NAMALWA (cell line): ENCODE measurements at regions not wholly inside any gene's neighbourhood (a gene's known extent, or its start where the extent isn't known, plus 50 kb on each side); places are given as distances from the start of the nearest gene placed in this dataset.

Experiments used
- DNase-seq: peaks from one replicate; pipeline ENCODE4 v3.0.0-alpha.2; 2015; ENCODE audit warnings: low spot score

- no peak for DNase-seq
These were observed 210.0 kb downstream of the FOXO1 start for GRCh38 chr13:40456397-40456953.

- DNase-seq = no peak
These were observed 209.4 kb downstream of the FOXO1 start for GRCh38 chr13:40456979-40457553.

DNA sequence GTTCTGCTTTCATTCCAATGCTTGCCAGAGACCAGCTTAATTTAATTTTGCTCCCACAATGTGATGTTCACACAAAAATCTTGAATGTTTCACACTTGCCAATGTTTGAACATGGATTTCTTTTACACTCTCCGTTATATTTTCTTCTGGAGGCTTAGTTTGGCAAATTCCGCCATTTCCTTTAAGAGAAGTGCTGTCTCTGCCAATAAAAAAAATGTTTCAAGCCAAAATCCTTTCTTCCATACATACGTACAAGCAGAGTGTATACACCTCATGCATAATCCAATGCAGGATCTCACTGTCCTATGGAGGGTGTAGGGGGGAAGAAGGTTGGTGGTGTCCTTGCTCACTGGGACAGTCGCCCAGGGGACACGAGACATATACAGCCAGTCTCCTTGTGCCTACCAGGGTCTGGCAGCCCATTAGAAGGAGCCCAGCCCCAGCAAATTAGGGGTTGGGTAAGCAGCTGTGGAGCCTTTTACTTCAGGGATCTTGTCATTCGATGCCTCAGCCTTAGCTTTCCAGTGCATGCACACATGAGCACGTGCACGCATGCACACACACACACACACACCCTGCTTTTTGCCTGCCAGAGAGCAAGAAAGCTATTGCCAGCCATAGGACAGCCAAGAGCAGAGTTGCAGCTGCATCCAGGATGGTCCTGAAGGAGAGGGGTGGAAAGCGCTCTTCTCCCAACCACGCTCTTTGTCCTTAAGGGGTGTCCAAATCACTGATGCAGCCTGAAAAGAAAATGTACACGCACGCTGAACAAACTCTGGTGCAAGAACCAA is 208.3 kb downstream of the FOXO1 start:
- no peak for DNase-seq

DNA sequence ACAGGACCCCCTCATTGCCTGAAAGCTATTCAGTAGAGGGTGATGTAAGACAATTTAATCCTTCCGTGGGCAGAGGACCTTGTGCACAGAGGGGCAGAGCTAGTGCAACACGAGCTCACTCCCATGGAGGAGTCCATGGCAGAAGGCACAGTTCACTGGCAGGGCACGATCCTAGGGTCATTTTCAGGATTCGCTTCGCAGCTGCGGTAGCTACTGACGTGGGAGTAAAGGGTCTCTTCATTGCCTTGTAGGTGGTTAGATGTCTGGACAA is 207.8 kb downstream of the FOXO1 start:
- DNase-seq = no peak

- DNase-seq = no peak
These were observed 206.3 kb downstream of the FOXO1 start for GRCh38 chr13:40460116-40460515.

GRCh38 chr13:40464337-40465014 is 202.0 kb downstream of the FOXO1 start:
- DNase-seq = peak; percentile 84

DNA sequence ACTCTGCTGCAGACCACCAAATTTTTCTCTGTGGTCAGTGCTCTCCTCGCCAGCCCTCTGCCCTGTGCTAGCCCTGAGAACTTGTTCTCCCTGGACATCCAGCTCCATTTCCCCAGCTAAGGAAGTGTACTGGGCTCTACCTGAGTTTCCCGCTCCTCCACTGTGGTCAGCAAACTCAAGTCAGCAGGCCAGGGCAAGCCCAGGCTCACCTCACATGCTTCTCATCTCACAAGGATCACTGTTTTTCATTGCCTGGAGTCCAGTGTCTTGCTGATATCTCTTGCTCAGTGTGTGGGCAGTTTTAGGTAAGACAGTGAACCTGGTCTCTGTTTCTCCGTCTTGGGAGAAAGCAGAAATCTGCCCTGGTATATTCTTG is 201.4 kb downstream of the FOXO1 start:
- DNase-seq = no peak

GRCh38 chr13:40466272-40466671 is 200.2 kb downstream of the FOXO1 start:
- DNase-seq = no peak

DNA sequence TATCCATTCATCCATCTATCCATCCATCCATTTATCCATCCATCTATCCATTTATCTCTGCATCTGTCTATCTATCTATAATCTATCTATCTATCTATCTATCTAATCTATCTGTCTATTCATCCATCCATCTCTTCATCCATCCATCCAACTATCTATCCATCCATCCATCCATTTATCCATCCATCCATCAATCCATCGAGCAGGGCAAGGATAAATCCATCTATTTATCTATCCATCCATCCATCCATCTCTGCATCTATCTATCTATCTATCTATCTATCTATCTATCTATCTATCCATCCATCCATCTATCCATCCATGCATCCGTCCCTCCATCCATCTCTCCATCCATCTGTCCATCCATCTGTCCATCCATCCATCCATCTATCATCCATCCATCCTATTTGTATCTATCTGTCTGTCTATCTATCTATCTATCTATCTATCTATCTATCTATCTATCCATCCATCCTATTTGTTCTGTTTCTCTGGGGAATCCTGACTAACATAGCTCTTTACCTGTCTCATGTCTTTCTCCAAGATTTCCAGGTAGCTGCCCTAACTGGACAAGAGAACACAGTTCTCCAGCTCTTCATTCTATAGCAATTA is 198.1 kb downstream of the FOXO1 start:
- no peak for DNase-seq

DNA sequence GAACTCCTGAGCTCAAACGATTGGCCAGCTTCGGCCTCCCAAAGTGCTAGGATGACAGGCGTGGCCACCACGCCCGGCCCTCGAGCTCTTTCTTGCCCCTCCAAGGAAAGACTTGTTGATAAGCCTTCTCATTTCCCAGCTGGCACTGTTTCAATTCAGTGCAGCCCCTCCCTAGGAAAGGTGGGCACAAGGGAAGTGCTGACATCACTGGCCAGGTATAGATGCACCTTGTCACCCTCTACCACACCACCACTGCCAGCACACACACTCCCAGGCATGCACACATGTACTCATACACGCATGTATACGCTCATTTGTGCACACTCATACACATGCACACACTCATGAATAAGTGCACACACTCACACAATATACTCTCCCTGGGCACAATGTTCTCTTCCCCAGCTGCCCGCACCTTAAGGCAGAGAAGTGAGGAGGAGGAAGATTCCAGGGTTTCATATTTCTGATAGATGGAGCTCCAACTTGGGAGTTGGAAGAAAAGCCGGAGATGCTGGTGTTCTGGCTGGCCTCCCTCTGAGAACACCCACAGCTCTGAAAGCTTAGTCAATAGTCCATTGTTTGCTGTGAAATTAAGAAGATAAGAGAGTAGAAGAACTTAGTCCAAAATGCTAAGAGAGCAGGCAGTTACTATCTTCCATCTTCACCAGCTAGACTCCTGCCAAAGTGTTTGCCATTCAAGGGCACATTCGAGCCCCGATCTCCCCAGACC is 196.7 kb downstream of the FOXO1 start:
- DNase-seq = no peak

DNA sequence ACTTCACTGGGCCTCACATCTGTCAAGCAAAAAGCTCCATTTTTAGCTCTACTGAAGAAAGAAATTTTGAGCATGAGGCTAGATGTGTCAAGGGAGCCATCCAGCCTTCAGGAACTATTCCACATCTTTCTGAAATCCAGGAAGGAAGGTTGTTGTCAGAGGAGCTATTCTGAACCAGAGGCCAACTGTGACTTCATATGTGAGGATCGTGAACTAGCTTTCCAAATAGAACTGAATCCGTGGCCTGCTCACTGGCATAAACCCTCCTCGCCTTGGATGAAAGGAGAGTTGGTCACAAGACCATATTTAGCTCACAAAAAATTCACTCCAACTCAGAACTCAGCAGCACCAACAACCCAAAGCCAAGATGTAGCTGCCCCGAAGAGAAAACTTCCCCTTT is 195.8 kb downstream of the FOXO1 start:
- DNase-seq = no peak

DNA sequence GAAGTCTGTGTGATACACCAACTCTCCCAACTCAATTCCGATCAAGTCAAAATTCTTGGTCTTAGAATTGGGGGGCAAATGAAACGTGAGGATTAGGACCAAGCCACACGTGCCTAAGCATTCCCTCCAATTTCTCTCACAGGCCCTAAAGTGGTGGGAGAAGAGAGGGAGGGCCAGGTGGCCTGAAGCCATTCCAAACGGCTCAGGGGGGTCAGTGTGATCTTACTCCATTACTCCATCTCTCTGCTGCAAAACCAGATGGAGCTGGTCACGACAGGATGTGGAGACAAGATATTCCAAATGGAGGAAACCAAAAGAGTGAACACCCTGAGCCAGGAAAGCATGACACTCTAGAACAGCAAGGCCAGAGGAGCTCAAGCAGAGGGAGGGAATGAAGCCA is 195.4 kb downstream of the FOXO1 start:
- DNase-seq = no peak

DNA sequence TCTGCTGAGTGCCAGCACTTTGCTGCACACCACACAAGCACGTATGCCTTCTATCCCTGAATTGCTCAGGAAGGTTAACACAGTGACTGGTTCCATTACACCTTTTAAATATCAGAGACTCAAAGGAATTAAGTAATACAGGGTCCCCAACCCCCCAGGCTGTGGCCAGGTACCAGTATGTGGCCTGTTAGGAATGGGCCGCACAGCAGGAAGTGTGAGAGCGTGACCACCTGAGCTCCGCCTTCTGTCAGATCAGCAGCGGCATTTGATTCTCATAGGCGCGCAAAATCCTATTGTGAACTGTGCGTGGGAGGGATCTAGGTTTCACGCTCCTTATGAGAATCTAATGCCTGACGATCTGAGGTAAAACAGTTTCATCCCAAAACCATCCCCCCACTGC is 194.5 kb downstream of the FOXO1 start:
- DNase-seq = no peak

- DNase-seq = no peak
These were observed 193.8 kb downstream of the FOXO1 start for GRCh38 chr13:40472427-40473220.

- no peak for DNase-seq
These were observed 190.8 kb downstream of the FOXO1 start for GRCh38 chr13:40475617-40476016.

GRCh38 chr13:40476175-40476958 is 190.1 kb downstream of the FOXO1 start:
- DNase-seq = no peak

DNA sequence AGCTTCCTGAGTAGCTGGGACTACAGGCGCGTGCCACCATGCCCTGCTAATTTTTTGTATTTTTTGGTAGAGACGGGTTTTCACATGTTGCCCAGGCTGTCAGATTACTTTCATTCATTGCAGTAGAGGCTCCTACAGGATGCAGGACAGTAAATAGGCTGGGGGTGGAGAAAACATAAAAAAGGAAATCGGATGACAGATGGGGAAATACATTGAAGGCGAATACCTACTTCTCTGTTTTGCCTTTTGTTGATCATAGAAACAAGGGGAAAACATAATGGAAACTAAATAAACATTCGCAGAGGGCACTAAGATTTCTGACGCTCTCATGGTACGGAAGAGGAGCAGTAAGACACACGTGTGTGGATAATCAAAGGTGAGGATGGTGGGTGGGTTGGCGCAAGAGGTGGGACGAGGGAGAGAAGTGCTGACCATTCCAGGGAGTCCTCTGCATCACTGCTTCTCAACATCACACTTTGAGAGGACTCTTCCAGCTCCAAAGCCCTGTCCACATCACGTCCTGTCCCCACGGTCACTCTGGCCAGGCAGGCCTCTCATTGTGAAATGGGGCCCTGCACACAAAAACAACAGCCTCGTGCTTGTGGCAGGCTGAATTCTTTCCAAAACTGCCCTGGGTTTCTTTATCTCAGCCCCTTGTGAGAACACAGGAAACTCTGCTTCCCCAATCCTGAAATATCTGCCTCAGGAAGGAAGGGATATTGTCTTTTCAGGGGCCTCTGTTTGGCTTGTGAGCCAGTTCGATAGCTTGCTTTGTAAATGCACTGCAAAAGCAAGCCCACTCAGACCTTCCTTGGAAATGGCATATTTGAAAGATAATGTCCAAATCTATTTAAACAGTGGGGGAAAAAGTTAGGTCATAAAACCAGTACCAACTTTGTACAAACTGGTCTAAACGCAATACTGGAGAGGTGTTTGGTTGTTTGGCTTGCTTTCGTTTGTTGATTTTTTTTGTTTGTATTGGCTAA is 188.5 kb downstream of the FOXO1 start:
- no peak for DNase-seq

DNA sequence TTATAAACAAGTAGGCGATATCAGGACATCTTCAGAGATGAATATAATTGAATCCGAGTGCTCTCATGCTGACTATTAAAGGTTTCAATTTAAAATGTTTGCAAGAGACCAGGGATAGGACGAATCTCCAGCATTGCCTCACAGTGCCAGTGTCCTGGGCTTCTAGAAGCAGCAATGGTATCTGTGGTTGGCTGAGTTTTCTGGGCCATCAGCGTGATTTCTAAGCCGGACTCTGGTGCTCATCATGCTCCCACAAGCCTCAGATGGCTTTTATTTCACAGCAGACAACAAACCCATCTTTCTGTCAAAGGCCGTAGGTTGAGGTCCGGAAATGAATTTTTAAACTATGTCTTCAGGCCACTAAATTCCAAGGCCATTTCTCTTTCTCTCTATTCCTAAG is 187.7 kb downstream of the FOXO1 start:
- no peak for DNase-seq

DNA sequence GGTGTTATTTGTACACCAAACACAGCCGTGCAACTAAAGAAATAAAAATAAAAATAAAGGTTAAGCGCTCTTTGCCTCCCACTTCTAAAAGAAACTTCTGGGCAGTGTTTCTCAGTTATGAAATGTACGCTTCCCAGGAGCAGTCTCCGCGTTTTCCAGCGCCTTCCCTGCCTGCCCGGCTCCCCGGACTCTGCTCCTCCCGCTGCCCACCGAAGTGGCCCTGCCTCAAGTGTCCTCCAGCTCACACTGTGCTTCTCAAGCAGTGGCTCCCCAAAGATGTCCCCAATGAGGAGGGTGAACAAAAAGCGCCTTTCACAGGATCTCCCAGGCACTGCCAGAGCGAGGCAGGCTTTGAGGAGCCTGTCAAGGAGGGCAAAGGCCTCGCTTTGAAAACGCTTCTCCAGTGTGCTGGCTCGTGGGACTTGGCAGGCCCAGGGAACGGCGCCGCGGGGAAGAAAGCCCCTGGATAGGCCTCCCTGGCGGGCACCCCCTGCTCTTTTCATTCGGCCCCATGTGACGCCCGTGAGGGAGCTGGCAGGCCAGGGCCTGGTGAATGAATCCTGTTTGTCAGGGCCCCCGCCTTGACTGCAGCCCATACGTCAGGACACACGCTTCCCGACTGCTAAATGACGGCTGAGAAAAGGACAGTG is 187.1 kb downstream of the FOXO1 start:
- DNase-seq = no peak
